ENCODE measurements at regions not wholly inside any gene's neighbourhood (a gene's known extent, or its start where the extent isn't known, plus 50 kb on each side); places are given as distances from the start of the nearest gene placed in this dataset.
"Not testable (repeated sequence)": the region's sequence is repeated elsewhere in the genome, so short reads cannot be mapped to it uniquely, and the experiment has no call there.

DNA sequence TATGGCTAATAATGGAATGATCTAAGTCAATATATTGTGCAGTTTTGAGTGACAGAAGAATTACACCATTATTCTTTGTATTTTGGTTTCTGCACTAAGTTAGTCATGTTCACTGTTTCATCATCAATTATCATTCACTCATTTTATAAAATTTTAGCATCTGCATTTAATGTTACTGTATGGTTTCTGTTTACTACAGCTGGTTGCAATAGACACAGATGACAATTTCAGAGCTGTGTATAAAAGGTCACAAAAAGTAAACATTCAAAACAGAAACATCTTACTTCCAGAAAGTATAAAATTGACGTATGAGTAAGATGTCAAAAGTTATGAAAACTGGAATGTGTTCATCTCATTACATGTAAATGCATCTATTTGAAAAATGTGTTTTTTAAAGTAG lies 111.1 kb upstream of the GBE1 start:
- Histone ChIP-seq H3K4me1 (ENCODE audit: control insufficient read depth in 1 of 2, low read depth in 2 of 2) (no peaks in the 10 kb centered on the region), H3K36me3 (no peaks in the 10 kb centered on the region), H3K27ac (no peak overlapping the region), H3K27me3 (replicated peaks; ENCODE audit: insufficient read depth) (no peaks in the 10 kb centered on the region), H3K4me3 (no peak overlapping the region), H3K9me3 (no peaks in the 10 kb centered on the region)
- TF ChIP-seq CTCF (IDR thresholded peaks at IDR 0.05), result no peak
- DNase-seq (ENCODE audit: low spot score) (no peak), ATAC-seq (ENCODE audit: insufficient number of reproducible peaks, low FRiP score, low read depth) (no peak)

- H3K27ac ChIP-seq, result no peak overlapping the region
- no peaks in the 10 kb centered on the region for H3K9me3 ChIP-seq
- no peaks in the 10 kb centered on the region for H3K36me3 ChIP-seq
- DNase-seq (ENCODE audit: low spot score), result no peak
- H3K4me3 ChIP-seq, result no peak overlapping the region
- ATAC-seq (ENCODE audit: insufficient number of reproducible peaks, low FRiP score, low read depth), result no peak
- no peaks in the 10 kb centered on the region for H3K4me1 ChIP-seq (ENCODE audit: control insufficient read depth in 1 of 2, low read depth in 2 of 2)
- no peak for TF ChIP-seq CTCF (IDR thresholded peaks at IDR 0.05)
- H3K27me3 ChIP-seq (replicated peaks; ENCODE audit: insufficient read depth), result no peaks in the 10 kb centered on the region
Observed at GRCh38 chr3:81871358-81872155, 110.1 kb upstream of the GBE1 start.

DNA sequence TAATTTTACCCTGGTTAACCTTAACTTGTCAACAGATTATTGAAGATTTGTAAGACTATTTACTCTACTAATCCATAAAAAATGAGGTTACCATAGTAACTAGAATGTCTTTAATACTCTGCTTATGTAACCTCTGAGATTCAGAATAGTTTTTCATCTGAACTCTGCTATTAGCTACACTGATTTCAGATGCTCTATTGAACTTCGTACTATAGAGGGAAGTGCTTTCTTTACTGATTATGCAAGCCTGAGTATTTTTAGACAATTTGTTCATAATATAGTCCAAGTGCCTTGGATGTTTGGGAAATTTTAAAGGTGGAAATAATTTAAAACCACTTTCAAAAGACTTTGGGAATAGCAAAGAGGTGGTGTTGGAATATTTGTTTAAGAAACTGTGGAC lies 107.9 kb upstream of the GBE1 start:
- ATAC-seq (ENCODE audit: insufficient number of reproducible peaks, low FRiP score, low read depth) (no peak), DNase-seq (ENCODE audit: low spot score) (no peak)
- Histone ChIP-seq H3K4me1 (ENCODE audit: control insufficient read depth in 1 of 2, low read depth in 2 of 2) (no peaks in the 10 kb centered on the region), H3K27me3 (replicated peaks; ENCODE audit: insufficient read depth) (no peaks in the 10 kb centered on the region), H3K36me3 (no peaks in the 10 kb centered on the region), H3K9me3 (no peaks in the 10 kb centered on the region), H3K4me3 (no peak overlapping the region), H3K27ac (no peak overlapping the region)
- no peak for TF ChIP-seq CTCF (IDR thresholded peaks at IDR 0.05)

DNA sequence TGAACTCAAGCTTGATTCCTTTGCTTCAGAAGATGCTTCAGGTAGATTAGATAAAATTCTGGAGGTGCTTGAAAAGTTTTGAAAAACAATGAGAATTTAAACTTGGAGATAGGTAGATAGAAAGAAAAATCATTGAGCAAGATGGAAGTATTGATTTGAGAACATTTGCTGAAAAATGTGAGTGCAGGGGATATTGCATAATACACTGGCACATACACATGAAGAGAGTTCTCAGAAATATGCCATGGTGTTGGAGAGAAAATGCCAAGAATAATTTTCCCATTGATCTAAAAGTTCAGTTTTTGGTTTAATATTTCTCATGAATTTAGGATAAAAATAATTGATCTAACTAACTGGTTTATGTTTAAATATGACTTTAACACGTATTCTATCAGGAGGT lies 107.2 kb upstream of the GBE1 start:
- no peak for ATAC-seq (ENCODE audit: insufficient number of reproducible peaks, low FRiP score, low read depth)
- Histone ChIP-seq H3K36me3 (no peaks in the 10 kb centered on the region), H3K27me3 (replicated peaks; ENCODE audit: insufficient read depth) (no peaks in the 10 kb centered on the region), H3K27ac (no peak overlapping the region), H3K4me3 (no peak overlapping the region), H3K4me1 (ENCODE audit: control insufficient read depth in 1 of 2, low read depth in 2 of 2) (no peaks in the 10 kb centered on the region), H3K9me3 (no peaks in the 10 kb centered on the region)
- no peak for TF ChIP-seq CTCF (IDR thresholded peaks at IDR 0.05)
- no peak for DNase-seq (ENCODE audit: low spot score)

DNA sequence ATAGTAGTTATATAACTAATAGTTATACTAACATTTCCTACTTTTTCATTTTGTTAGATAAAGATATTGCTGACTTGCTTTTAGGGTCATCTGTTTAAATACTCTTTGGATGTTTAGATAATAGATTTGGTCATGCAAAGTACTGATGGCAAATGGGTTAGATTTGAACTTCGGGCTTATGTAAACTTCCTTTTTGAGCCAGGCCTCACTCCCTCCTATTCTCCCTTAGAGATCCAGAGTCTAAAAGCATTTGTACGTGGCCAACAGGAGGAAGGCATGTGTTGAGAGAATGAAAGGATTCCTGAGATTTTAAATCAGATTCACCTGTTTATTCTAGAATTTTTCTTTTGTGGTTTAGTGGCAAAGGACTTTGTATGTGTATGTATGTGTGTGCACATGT lies 106.4 kb upstream of the GBE1 start:
- Histone ChIP-seq H3K9me3 (no peaks in the 10 kb centered on the region), H3K4me3 (no peak overlapping the region), H3K36me3 (no peaks in the 10 kb centered on the region), H3K27me3 (replicated peaks; ENCODE audit: insufficient read depth) (no peaks in the 10 kb centered on the region), H3K4me1 (ENCODE audit: control insufficient read depth in 1 of 2, low read depth in 2 of 2) (no peaks in the 10 kb centered on the region), H3K27ac (no peak overlapping the region)
- no peak for ATAC-seq (ENCODE audit: insufficient number of reproducible peaks, low FRiP score, low read depth)
- TF ChIP-seq CTCF (IDR thresholded peaks at IDR 0.05), result no peak
- DNase-seq (ENCODE audit: low spot score), result no peak

DNA sequence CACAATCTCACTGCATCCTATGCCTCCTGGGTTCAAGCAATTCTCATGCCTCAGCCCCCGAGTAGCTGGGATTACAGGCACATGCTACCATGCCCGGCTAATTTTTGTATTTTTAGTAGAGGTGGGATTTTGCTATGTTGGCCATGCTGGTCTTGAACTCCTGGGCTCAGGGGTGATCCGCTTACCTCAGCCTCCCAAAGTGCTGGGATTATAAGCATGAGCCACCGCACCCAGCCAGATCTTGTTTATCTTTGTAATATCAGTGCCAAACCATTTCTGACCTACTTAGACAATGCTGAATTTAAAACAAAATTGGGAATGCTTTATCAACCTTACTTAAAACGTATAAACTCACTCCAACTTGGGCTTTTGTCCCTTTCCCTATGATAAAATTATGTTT lies 103.7 kb upstream of the GBE1 start:
- not testable (repeated sequence) for H3K9me3 ChIP-seq; H3K27ac ChIP-seq; H3K36me3 ChIP-seq; H3K27me3 ChIP-seq (replicated peaks; ENCODE audit: insufficient read depth); H3K4me3 ChIP-seq; ATAC-seq (ENCODE audit: insufficient number of reproducible peaks, low FRiP score, low read depth); H3K4me1 ChIP-seq (ENCODE audit: control insufficient read depth in 1 of 2, low read depth in 2 of 2); DNase-seq (ENCODE audit: low spot score)

All from thoracic aorta (tissue), 2 donors.